H1 (cell line): ENCODE measurements at regions not wholly inside any gene's neighbourhood (a gene's known extent, or its start where the extent isn't known, plus 50 kb on each side); places are given as distances from the start of the nearest gene placed in this dataset.
"Not testable (repeated sequence)": the region's sequence is repeated elsewhere in the genome, so short reads cannot be mapped to it uniquely, and the experiment has no call there.

Experiments used
- CTCF ChIA-PET: fragments of 300-600 bp; sonication (Branson Sonifier 250); formaldehyde crosslinking; loops from one replicate; lab custom pipeline; 2021; ENCODE audit not compliant: partially characterized antibody; lab: Charles Lee
- POLR2A ChIA-PET: fragments of 300-600 bp; sonication (Branson Sonifier 250); formaldehyde crosslinking; loops from one replicate; lab custom pipeline; 2021; ENCODE audit warnings: inconsistent platforms; ENCODE audit not compliant: partially characterized antibody; lab: Charles Lee
- DNase-seq, 2 experiments: peaks; one replicate each; pipeline versions ENCODE4 v3.0.0 to v3.0.0-alpha.2; 2010 to 2022; ENCODE audit warnings: low spot score in 2 of 2, low read depth in 1 of 2, mixed read lengths in 1 of 2
- FAIRE-seq: peaks from 2 replicates; lab custom pipeline; 2011; peaks lifted over from hg19 to GRCh38; lab: Jason Lieb, UNC
- H2AFZ ChIP-seq: 2 replicates; pipeline ENCODE4 v1.8.1; 2012; ENCODE audit warnings: low read length, inconsistent platforms
- H2AK5ac ChIP-seq: 2 replicates; pipeline ENCODE4 v1.6.1; 2013; ENCODE audit warnings: low read depth, low read length
- H2BK120ac ChIP-seq: replicated peaks from 2 replicates; pipeline ENCODE3; 2013; ENCODE audit warnings: low read depth, low read length, inconsistent platforms
- H2BK12ac ChIP-seq: 2 replicates; pipeline ENCODE4 v1.6.1; 2013; ENCODE audit warnings: low read depth, low read length
- H2BK15ac ChIP-seq: 2 replicates; pipeline ENCODE4 v1.6.1; 2013; ENCODE audit warnings: low read length
- H2BK20ac ChIP-seq: 2 replicates; pipeline ENCODE4 v1.6.1; 2013; ENCODE audit warnings: low read length
- H2BK5ac ChIP-seq: 2 replicates; pipeline ENCODE4 v1.6.1; 2013; ENCODE audit warnings: low read depth, low read length
- H3K14ac ChIP-seq: 2 replicates; pipeline ENCODE4 v1.6.1; 2013; ENCODE audit warnings: inconsistent platforms; ENCODE audit not compliant: insufficient read length
- H3K18ac ChIP-seq: 2 replicates; pipeline ENCODE4 v1.6.1; 2013; ENCODE audit warnings: low read length; ENCODE audit errors: extremely low read depth
- H3K23ac ChIP-seq: 2 replicates; pipeline ENCODE4 v1.6.1; 2013; ENCODE audit warnings: inconsistent platforms; ENCODE audit not compliant: insufficient read length
- H3K23me2 ChIP-seq: 2 replicates; pipeline ENCODE4 v1.6.1; 2013; ENCODE audit warnings: low read depth, low read length
- H3K27ac ChIP-seq: 2 replicates; pipeline ENCODE4 v1.6.1; 2011; ENCODE audit warnings: low read depth, low read length, inconsistent platforms
- H3K27me3 ChIP-seq, 4 experiments: replicated peaks in 1 of 4; 1 replicate in 1 of 4; 2 replicates in 3 of 4; pipeline versions ENCODE4 v1.6.1 to v1.8.1; 2011 to 2013; ENCODE audit warnings: low read length in 3 of 4, mild to moderate bottlenecking in 3 of 4, inconsistent platforms in 2 of 4, mixed read lengths in 2 of 4, moderate library complexity in 1 of 4; ENCODE audit not compliant: control insufficient read depth in 3 of 4, insufficient read depth in 3 of 4; ENCODE audit errors: extremely low read depth in 1 of 4
- H3K36me3 ChIP-seq, 4 experiments: 2 replicates each; pipeline versions ENCODE4 v1.6.1 to v1.8.1; 2011 to 2013; ENCODE audit warnings: mild to moderate bottlenecking in 4 of 4, low read length in 3 of 4, moderate library complexity in 2 of 4, control low read depth in 1 of 4, inconsistent platforms in 1 of 4; ENCODE audit not compliant: insufficient read depth in 4 of 4, control insufficient read depth in 2 of 4
- H3K4ac ChIP-seq: replicated peaks from 2 replicates; pipeline ENCODE3; 2013; ENCODE audit warnings: low read length, low read depth, mixed read lengths, inconsistent platforms; ENCODE audit not compliant: insufficient read length
- H3K4me1 ChIP-seq, 4 experiments: replicated peaks in 1 of 4; 1 replicate in 1 of 4; 2 replicates in 3 of 4; pipeline versions ENCODE4 v1.6.1 to v1.8.1; 2011 to 2013; ENCODE audit warnings: low read length in 3 of 4, inconsistent platforms in 2 of 4, mixed read lengths in 1 of 4; ENCODE audit not compliant: insufficient read depth in 4 of 4, control insufficient read depth in 3 of 4
- H3K4me2 ChIP-seq, 2 experiments: 2 replicates each; pipeline versions ENCODE4 v1.6.1 to v1.8.1; 2011 to 2013; ENCODE audit warnings: low read depth in 2 of 2, low read length in 2 of 2, control low read depth in 1 of 2, inconsistent platforms in 1 of 2, mild to moderate bottlenecking in 1 of 2; ENCODE audit not compliant: insufficient read depth in 1 of 2
- H3K4me3 ChIP-seq, 4 experiments: fragments of 200-600, 300-600 bp in 1 of 4; sonication (generic), shearing (Covaris generic), sonication (Bioruptor Twin) in 1 of 4; 2 replicates each; pipeline versions ENCODE4 v1.5.1 to v1.8.1; 2011 to 2016; ENCODE audit warnings: low read length in 4 of 4, low read depth in 3 of 4, control low read depth in 2 of 4, inconsistent platforms in 2 of 4, mild to moderate bottlenecking in 2 of 4, mixed read lengths in 1 of 4, moderate library complexity in 1 of 4; ENCODE audit not compliant: insufficient read depth in 2 of 4; ENCODE audit errors: extremely low read depth in 1 of 4
- H3K56ac ChIP-seq: replicated peaks from 2 replicates; pipeline ENCODE3; 2013; ENCODE audit warnings: low read depth, mild to moderate bottlenecking, mixed read lengths, low read length, inconsistent platforms; ENCODE audit not compliant: insufficient read length
- H3K79me1 ChIP-seq: 2 replicates; pipeline ENCODE4 v1.6.1; 2013; ENCODE audit warnings: low read depth, low read length, control low read depth
- H3K79me2 ChIP-seq, 2 experiments: 2 replicates each; pipeline versions ENCODE4 v1.6.1 to v1.8.1; 2012 to 2013; ENCODE audit warnings: low read length in 2 of 2, mild to moderate bottlenecking in 2 of 2, inconsistent platforms in 1 of 2; ENCODE audit not compliant: insufficient read depth in 2 of 2, control insufficient read depth in 1 of 2
- H3K9ac ChIP-seq, 4 experiments: replicated peaks in 1 of 4; 1 replicate in 1 of 4; 2 replicates in 3 of 4; pipeline versions ENCODE4 v1.6.1 to v1.8.1; 2011 to 2013; ENCODE audit warnings: low read depth in 3 of 4, low read length in 3 of 4, control low read depth in 2 of 4, mild to moderate bottlenecking in 2 of 4, moderate library complexity in 2 of 4, inconsistent platforms in 1 of 4; ENCODE audit errors: extremely low read depth in 1 of 4
- H3K9me3 ChIP-seq, 2 experiments: 2 replicates each; pipeline versions ENCODE4 v1.6.1 to v1.8.1; 2012 to 2013; ENCODE audit warnings: mild to moderate bottlenecking in 2 of 2, moderate library complexity in 2 of 2, control low read depth in 1 of 2, inconsistent platforms in 1 of 2, low read depth in 1 of 2, low read length in 1 of 2, mixed read lengths in 1 of 2; ENCODE audit not compliant: insufficient read depth in 2 of 2
- H4K20me1 ChIP-seq, 2 experiments: replicated peaks in 1 of 2; 2 replicates each; pipeline versions ENCODE3 to v1.8.1; 2011 to 2013; ENCODE audit warnings: inconsistent platforms in 2 of 2, low read length in 2 of 2, mild to moderate bottlenecking in 1 of 2; ENCODE audit not compliant: insufficient read depth in 2 of 2, control insufficient read depth in 1 of 2
- H4K5ac ChIP-seq: 2 replicates; pipeline ENCODE4 v1.6.1; 2013; ENCODE audit warnings: low read length, low read depth, mixed read lengths, inconsistent platforms; ENCODE audit not compliant: insufficient read length
- H4K8ac ChIP-seq: 2 replicates; pipeline ENCODE4 v1.8.0; 2013; ENCODE audit warnings: mild to moderate bottlenecking, moderate library complexity, low read length, inconsistent platforms; ENCODE audit not compliant: insufficient read depth; ENCODE audit errors: extremely low read depth
- H4K91ac ChIP-seq: replicated peaks from 2 replicates; pipeline ENCODE3; 2013; ENCODE audit warnings: low read length, mixed read lengths, inconsistent platforms; ENCODE audit not compliant: insufficient read length
- WGBS, 2 experiments: shearing (Covaris generic) in 1 of 2; methylation state at CpG; one replicate each; pipeline versions ENCODE4 v1.1.6 to v1.1.7; 2013 to 2015; ENCODE audit warnings: low lambda C conversion rate in 2 of 2, mixed read lengths in 2 of 2, inconsistent platforms in 1 of 2, low coverage in 1 of 2, missing lambda C conversion rate in 1 of 2; ENCODE audit not compliant: insufficient replicate concordance in 2 of 2, insufficient coverage in 1 of 2, insufficient read length in 1 of 2; ENCODE audit errors: extremely low coverage in 1 of 2, missing lambda C conversion rate in 1 of 2; 5-methylcytosine and 5-hydroxymethylcytosine counted together

DNA sequence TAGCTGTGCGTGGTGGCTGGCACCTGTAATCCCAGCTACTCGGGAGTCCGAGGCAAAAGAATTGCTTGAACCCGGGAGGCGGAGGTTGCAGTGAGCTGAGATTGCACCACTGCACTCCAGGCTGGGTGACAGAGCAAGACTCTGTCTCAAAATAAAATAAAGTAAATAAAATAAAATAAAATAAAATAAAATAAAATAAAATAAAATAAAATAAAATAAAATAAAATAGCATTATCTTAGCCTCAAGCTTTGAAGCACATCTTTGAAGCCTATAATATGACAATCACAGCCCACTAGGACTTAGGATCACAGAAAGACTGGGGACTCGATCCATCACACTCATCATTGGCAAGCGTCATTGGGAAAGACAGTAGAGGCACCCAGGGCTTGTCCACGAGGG, 349.1 kb downstream of the SHANK2 start:
- not testable (repeated sequence) for H3K23ac ChIP-seq, H3K9me3 ChIP-seq, H3K23me2 ChIP-seq, H3K4me1 ChIP-seq, H3K4ac ChIP-seq, H2BK15ac ChIP-seq, H2AK5ac ChIP-seq, H3K36me3 ChIP-seq, H3K9ac ChIP-seq, H4K8ac ChIP-seq, H3K4me3 ChIP-seq, H4K20me1 ChIP-seq, H2BK12ac ChIP-seq, H3K14ac ChIP-seq, H3K4me2 ChIP-seq, H4K5ac ChIP-seq, H2BK5ac ChIP-seq, H3K79me1 ChIP-seq, H3K56ac ChIP-seq, DNase-seq, H4K91ac ChIP-seq, H2BK120ac ChIP-seq, H2AFZ ChIP-seq, H2BK20ac ChIP-seq, H3K27ac ChIP-seq, H3K27me3 ChIP-seq, FAIRE-seq, H3K18ac ChIP-seq, H3K79me2 ChIP-seq
- ChIA-PET POLR2A (interaction anchor here (1.0 kb wide), 1 partner anchor 11 kb away, joined by 4 read pairs; no protein-coding TSS in a partner anchor), CTCF (interaction anchor here (0.7 to 1.7 kb wide), 4 partner anchors 9 to 432 kb away, joined by 3 to 5 read pairs (median 3); no protein-coding TSS in a partner anchor)
- 98% methylated on average over 8 of the region's 8 CpGs; no CpG with 5 or more reads in 1 of the 2 experiments for WGBS, 2 experiments
